Mammary epithelial cell (primary cell): ENCODE measurements at regions not wholly inside any gene's neighbourhood (a gene's known extent, or its start where the extent isn't known, plus 50 kb on each side); places are given as distances from the start of the nearest gene placed in this dataset.

Experiments
- CTCF ChIP-seq, 2 donors: IDR thresholded peaks in 1 of 2; conservative IDR thresholded peaks in 1 of 2; 2 replicates each; pipeline ENCODE4 v1.5.1; 2011 to 2012; ENCODE audit warnings: inconsistent platforms in 2 of 2, low read length in 2 of 2, mild to moderate bottlenecking in 2 of 2, control low read depth in 1 of 2, low read depth in 1 of 2; ENCODE audit not compliant: insufficient read depth in 1 of 2; ENCODE audit errors: extremely low read depth in 1 of 2
- EZH2 ChIP-seq: IDR thresholded peaks from 2 replicates; pipeline ENCODE4 v1.6.1; 2012; ENCODE audit warnings: low read length, inconsistent platforms, borderline replicate concordance

DNA sequence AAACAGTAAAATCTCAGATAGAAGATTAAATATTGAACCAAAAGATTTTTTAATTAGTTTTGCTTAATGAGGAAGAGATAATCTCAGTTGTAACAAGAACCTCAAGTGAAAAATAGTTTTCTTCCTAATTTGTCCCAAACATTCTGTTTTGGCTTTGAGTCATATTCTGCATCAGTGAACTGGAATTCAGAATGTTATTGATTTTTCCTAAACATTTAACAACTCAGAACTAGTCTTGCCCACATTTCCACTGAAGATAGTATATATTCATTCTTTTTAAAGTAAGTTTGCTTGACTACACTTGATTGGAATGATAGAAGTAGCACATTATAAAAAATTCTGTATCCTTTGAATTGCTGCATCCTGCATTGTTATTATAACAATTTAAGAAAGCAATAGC is 85.7 kb upstream of the UGP2 start:
- TF ChIP-seq EZH2 (no peak), CTCF (conservative IDR thresholded peaks at IDR 0.05 in 1 of 2, IDR thresholded peaks at IDR 0.05 in 1 of 2; ENCODE audit: extremely low read depth in 1 of 2, insufficient read depth in 1 of 2, low read depth in 1 of 2, low read length in 2 of 2) (no peak)
